ENCODE measurements at regions not wholly inside any gene's neighbourhood (a gene's known extent, or its start where the extent isn't known, plus 50 kb on each side); places are given as distances from the start of the nearest gene placed in this dataset.

- TF ChIP-seq CTCF (conservative IDR thresholded peaks at IDR 0.05) (no peak), ZFX (IDR thresholded peaks at IDR 0.05) (no peak)
Measured at GRCh38 chr10:55793024-55793423, 568.0 kb downstream of the ZWINT start.

Data from C4-2B (cell line).